SK-MEL-5 (cell line): ENCODE measurements at regions not wholly inside any gene's neighbourhood (a gene's known extent, or its start where the extent isn't known, plus 50 kb on each side); places are given as distances from the start of the nearest gene placed in this dataset.

ENCODE experiments used
- DNase-seq: peaks from one replicate; pipeline ENCODE4 v3.0.0-alpha.2; 2016; ENCODE audit warnings: low read depth, low spot score
- in situ Hi-C: cut with HindIII; loops from 2 replicates; pipeline ENCODE4 v1.10.0; 2016; ENCODE audit warnings: low sequenced_read_pairs, high pct_unique_total_duplicates, low pct_unique_long_range_greater_than_20kb

DNA sequence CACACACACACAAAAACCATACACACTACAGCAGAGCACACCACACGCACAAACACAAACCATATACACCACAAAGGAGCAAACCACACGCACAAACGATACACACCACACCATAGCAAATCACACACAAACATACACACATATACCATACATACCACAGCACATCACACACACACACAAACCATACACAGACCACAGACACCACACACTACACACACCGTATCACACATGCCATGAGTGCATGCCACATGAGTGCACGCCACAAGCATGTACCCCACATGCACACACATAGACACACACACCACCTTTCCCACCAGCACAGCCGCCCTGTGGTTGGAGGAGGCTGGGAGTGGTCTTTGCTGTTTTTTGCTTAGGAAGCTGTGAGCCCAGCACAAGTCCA lies 517.1 kb upstream of the MYT1L start:
- in situ Hi-C loops, result no loop called here
- DNase-seq, result no peak

DNA sequence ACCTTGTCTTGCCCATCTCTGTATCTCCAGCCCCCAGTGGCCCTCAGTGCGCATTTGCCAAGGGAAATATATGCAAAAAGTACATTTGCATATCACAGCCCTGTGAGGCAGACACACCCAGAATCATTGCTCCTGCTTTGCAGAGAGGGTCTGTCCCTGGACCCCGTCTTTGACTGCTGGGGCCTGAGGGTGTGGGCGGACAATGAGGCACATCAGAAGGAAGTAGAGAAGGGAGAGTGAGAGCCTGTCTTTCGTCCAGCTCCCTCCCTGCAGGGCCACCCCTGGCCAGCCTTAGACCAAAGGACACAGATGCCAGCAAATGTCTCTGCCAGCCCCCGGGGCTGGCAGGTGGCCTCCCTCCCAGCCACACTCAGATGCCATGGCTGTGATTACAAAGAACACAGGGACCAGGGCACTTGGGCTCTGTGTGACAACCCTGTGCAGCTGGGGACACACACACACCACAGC lies 516.2 kb upstream of the MYT1L start:
- no peak for DNase-seq
- in situ Hi-C loops, result no loop called here

DNA sequence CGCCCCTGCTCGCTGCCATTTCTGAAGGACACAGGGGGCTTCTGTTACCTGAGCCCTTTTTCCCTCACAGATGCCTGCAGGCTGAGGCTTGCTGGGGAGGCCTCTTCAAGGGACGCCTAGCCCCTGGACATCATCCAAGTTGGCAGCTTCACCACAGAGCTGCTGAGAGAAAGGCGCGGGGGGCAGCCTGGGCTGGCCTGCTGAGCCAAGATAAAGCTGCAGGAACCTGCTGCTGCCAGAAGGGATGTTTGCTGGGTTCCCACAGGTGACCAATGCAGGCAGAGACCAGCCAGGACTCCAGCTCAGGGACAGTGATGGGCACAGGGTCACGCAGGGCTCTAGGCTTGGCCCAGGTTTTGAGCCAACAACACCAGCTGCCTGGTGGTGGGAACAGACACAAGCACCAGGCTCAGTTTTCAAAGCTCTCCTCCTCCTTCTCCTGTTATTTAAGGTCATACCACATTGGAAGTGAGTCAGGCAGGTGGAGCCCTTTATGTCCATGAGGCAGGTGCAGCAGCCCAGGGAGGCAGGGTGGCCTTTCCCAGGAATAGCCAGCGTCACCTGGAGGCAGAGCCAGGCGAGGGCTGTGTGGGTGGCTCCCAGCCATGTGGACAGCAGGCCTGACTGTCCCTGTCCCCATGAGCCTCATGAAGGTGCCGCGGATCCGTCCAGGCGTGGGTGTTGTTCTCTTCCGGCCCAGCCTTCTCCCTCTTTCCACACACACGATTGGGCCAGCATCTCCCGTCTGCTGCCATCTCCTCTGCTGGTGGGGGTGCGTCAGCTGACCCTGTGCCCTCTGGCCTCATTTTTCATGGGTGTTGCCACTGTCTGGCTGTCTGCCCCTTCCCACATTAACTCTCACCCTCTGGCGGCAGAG lies 515.5 kb upstream of the MYT1L start:
- in situ Hi-C loops, result no loop called here
- no peak for DNase-seq

DNA sequence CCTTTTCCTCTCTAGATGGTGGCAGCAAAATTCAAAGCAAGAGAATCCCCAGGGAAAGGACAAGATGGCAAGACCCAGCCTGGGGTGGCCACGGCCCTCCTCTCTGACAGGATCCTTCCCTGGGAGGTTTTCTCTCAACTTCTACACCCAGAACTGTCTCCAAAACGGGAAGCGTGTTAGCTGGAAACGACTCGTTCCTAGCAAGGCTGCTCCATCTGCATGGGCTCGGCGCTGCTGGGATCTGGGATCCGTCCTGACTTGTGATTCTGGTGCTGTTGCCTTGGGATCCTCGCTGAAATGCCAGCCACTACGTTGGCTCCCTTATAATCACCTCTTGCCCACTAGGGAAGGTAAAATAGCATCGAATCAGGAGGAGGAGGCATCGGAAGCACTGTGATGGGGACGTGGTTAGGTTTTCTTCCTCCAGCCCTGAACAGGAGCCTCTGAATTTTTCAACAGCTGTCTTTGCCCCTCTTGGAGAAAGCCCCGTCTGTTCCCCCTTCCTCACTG lies 514.8 kb upstream of the MYT1L start:
- in situ Hi-C loops, result no loop called here
- no peak for DNase-seq

DNA sequence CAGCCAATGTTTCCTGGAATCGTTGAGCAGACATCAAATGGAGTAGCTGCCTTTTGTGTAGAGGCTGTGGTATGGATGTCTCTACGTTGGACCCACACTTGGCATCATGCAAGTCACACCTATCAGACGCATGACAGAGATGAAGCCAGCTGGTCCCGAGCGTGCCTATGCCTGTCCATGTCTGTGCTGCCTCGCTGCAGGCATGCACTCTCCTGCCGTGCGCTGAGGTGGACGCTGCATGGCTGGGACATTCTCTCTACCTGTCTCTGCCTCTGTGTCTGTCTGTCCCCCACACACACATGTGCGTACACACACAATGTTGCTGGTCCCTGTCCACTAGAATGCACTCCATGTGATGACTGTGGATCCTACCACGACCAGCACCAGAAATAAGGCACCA lies 514.2 kb upstream of the MYT1L start:
- DNase-seq, result no peak
- in situ Hi-C loops, result no loop called here

DNA sequence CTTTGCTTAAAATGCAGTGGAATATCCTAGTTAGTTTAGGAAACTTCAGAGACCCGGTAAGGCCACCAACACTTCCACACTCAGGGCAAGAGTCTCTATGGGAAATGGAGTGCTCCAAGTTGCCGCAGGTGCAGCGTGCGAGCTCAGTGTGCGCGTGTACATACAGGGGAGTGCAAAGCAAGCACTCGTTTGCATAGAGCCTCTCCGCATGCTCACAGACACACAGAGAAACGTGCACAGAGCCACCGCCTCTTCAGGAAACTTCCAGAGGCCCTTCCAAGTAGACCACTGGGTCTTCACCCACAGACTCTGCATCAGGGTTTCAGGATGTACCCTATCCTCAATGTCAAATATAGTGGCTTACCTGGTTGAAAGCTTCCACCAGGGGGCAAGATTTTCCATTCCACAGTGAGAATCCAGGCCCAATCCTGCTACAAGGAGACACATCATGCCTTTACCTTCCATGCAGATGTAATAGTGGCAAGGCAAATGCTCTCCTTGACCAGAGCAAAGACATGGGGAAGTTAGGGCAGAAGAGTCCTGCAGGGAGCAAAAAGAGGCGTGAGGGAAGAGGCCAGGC lies 513.0 kb upstream of the MYT1L start:
- in situ Hi-C loops, result no loop called here

DNA sequence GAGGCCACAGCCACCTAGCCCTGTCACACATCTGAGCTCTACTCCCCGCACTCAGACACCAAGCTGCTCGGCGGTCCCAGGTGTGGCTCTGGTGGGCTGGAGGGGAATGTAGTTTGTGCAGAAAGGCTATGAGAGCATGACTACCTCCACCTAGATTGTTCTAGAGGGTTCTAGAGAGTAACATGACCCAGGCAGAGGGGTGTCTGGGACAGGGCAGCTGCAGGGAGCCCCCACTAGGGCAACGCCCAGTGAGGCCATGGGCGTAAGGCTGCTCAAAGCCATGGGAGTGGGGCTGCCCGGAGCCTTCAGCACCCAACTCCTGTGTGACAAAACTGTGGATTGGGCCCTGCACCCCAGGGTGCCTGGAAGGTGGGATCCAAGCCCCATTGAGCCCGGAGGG lies 511.4 kb upstream of the MYT1L start:
- in situ Hi-C loops, result no loop called here
- DNase-seq, result no peak

More for the DNA sequence above, 513.0 kb upstream of the MYT1L start:
- DNase-seq, result peak; percentile 58

DNA sequence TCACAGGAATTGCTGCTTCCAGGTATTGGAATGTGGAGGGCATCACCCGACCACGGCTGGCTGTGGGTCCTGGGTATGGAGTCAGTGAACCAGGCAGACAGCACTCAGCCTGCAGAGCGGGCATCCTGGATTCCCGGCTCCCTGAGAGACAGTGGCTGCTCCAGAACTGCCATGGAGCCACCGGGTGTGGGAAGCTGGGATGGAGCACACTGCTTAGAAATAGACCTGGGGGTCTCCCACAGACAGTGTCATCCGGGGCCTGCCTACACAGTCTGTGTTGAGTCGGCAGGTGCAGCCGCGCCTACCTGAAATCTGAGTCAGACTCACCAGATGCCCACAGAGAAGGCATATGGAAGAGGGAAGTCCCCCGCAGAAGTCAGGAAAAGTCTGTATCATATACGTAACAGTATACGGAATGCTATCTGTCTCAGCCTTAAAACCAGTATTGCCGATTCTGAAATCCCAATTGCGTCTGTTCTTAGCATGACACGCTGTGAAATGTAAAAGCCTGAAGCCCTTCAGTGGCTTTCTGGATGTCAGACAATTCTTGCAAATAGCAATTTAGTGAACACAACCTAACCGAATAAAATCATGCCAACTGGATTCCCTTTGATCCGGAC lies 509.7 kb upstream of the MYT1L start:
- DNase-seq, result no peak

DNA sequence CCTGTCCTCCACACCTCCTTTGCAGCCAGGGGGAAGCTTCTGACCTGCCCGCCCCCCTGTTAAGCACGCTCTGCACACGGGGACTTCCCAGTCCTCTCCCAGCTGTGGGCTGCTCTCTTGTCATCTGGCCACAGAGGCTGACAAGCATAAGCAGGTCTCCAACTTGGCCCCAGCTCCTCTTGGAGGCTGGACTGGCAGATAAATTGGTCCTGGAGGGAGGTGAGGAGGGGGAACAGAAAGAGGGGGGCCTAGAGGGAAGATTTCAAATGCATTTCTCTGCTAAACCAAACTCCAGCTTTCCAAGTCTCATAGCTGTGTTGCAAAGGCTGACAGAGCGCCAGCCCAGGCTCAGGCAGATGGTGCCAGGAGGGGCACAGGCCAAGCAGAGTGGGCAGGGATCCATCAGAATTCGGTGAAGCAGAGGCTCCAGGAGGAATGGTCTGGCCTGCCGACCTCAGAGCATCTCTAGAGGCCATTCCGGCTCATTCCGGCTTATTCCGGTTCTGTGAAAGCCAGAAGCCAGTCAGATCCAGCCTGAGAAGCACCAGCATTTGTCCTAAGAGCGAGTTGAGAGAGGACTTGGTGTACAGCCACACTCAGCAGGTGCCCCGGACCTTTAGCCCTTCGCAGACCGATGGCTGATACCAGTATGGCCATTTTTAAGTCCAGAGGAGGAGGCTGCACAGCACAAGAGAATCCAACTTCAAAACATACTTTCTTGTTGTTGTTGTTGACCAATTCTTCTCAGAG lies 508.9 kb upstream of the MYT1L start:
- in situ Hi-C loops, result no loop called here

More for the DNA sequence above, 509.7 kb upstream of the MYT1L start:
- in situ Hi-C loops, result no loop called here

DNA sequence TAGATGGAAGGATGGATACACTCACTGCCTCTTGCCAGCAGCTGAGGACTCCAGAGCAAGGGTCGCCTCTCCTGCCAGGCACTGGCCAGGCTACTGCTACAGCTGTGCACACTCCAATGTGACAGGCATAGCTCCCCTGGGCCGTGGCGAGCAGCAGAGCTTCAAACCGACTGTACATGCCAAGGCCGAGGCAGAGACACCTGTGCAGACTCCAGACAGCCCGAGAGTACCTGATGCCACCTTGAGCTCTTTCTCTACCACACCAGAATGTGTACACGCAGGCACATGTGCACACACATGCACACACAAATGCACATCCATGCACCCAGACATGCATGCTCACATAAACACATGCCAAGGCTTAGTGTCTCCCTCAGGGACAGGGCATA lies 508.3 kb upstream of the MYT1L start:
- in situ Hi-C loops, result no loop called here

More for the DNA sequence above, 508.9 kb upstream of the MYT1L start:
- DNase-seq, result no peak

DNA sequence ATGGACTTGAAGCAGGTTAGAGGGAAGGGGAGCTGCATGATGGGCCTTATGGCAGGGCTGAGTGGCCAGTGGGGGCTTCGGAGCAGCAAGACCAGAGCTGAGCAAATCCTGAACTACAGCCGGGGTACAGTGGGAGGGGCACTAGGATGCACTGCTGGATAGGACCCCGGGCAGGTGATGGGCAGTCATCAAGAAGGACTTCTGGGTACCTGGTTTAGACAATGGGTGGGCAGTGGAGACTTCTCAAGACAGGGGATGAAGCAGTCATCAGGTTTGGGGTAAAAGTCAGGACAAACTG lies 507.4 kb upstream of the MYT1L start:
- in situ Hi-C loops, result no loop called here
- DNase-seq, result no peak

More for the DNA sequence above, 508.3 kb upstream of the MYT1L start:
- no peak for DNase-seq

DNA sequence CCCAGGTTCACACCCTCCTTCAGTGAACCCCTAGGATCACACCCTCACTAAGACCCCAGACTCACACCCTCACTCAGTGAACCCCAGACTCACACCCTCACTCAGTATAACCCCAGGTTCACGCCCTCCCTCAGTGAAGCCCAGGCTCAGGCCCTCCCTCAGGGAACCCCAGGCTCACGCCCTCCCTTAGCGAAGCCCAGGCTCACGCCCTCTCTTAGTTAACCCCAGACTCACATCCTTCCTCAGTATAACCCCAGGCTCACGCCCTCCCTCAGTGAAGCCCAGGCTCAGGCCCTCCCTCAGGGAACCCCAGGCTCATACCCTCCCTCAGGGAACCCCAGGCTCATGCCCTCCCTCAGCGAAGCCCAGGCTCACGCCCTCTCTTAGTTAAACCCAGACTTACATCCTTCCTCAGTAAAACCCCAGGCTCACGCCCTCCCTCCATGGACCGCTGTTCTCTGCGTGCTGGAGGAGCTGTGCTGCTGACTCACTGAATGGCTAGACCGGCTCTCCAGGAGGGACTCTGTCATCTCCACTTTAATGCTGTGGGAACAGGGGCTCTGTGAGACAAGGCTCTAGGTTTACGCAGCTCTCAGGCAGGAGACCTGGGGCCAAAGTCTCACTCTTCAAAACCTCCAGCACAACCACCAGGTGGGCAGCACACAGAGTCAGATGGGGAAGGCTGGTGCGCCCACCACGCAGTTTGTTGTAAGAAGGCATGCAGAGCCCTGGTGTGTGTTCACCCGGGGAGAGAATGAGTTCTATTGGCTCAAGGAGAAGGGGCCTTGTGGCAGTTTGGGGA lies 506.9 kb upstream of the MYT1L start:
- in situ Hi-C loops, result no loop called here
- DNase-seq, result no peak

DNA sequence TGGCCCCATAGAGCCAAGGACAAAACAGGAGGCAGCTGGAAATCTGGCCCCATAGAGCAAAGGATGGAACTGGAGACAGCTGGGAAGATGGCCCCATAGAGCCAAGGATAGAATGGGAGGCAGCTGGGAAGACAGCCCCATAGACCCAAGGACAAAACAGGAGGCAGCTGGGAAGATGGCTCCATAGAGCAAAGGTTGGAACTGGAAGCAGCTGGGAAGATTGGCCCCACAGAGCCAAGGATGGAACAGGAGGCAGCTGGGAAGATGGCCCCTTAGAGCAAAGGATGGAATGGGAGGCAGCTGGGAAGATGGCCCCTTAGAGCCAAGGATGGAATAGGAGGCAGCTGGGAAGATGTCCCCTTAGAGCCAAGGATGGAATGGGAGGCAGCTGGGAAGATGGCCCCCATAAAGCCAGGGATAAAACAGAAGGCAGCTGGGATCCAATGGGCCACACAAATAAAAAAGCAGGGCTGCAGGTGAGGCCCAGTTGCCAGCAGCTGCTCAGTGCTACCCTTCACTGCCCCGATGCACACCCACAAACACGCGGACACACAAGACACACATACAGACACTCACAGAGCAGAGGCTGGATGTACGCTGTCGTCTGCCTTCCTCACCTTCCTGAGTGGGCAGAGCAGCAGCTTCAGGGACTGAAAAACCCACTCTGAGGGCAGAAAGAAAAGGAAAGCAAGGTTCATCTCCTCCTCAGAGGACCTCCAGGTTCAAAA lies 505.4 kb upstream of the MYT1L start:
- DNase-seq, result no peak
- in situ Hi-C loops, result no loop called here

DNA sequence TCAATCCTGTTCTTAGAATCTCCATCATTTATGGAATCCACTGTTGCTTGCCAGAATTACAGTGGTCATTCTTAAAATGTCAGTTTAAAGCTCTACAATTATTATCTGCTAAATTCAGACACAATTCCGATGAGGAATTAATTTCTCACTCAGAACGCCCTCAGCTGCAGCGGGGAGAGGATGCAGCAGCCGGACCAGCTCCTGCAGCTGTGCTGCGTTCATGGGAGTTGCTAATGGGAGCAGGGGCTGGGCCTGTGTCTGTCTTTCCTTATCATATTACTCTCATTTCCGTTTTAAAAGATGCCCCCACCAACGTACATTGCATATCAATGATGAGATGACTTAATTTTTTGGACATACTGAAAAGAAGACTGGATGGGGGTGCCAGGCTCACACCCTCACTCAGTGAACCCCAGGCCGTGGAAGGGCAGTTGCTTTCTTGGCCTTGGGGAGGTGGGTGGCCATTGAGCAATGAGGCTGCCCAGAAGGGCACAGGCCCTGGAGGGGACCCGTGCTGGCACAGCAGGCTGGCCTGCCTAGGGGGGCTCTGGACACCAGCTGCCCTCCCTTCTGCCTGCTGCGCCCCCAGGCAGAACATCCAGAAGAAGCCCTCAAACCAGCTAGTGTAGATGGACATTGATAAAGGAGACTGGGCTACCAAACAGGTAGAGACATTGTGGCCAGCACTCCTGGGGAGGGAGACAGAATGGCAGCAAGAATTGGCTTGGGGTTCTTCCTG lies 503.6 kb upstream of the MYT1L start:
- in situ Hi-C loops, result no loop called here

DNA sequence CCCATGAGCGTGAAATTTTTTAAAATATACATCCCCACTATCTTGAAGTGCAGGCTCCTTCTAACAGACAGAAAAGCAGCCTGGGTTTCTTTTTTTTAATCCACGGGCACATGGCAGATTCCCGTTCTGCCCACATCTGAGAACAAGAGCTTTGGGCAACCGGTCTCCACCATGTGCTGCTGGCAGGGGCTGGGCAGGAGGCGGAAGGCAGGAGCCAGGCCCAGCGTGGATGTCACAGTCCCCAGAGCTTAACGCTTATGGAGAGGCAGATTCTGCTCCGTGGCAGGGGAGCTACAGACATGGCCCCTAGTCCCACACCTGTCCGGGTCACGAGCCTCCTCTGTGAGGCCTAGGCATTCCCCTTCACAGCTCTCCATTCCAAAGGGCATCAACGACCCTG lies 503.0 kb upstream of the MYT1L start:
- in situ Hi-C loops, result no loop called here
- no peak for DNase-seq

More for the DNA sequence above, 503.6 kb upstream of the MYT1L start:
- no peak for DNase-seq

DNA sequence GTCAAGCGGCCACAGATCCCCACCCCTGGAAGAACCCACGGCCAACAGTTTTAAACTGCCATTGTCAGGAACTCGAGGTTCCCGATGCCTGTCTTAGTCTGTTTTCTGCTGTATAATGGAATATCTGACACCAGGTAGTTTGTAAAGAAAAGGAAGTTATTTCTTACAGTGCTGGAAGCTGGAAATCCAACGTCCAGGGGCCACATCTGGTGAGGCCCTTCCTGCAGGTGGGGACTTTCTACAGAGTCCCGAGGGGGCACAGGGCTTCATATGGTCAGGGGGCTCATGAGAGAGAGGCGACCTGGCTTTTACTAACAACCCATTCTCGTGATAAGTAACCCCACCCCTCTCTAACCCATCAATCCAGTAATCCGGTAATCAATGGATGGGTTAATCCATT lies 501.6 kb upstream of the MYT1L start:
- no peak for DNase-seq

More for the DNA sequence above, 501.6 kb upstream of the MYT1L start:
- in situ Hi-C loops, result no loop called here
